ENCODE measurements at regions not wholly inside any gene's neighbourhood (a gene's known extent, or its start where the extent isn't known, plus 50 kb on each side); places are given as distances from the start of the nearest gene placed in this dataset.

GRCh38 chr4:60089546-60090273 lies 1110.4 kb upstream of the ADGRL3 start:
- Histone ChIP-seq H3K36me3 (replicated peaks; ENCODE audit: insufficient read depth, low read depth) (no peaks in the 10 kb centered on the region), H3K27me3 (no peaks in the 10 kb centered on the region), H3K4me2 (no peak overlapping the region), H3K4me1 (ENCODE audit: insufficient read depth) (no peaks in the 10 kb centered on the region), H2AFZ (no peak overlapping the region), H3K9me2 (replicated peaks; ENCODE audit: insufficient read depth) (no peaks in the 10 kb centered on the region), H3K4me3 (no peak overlapping the region), H4K20me1 (ENCODE audit: insufficient read depth, poor library complexity, severe bottlenecking) (no peaks in the 10 kb centered on the region), H3K27ac (no peak overlapping the region), H3K9me3 (ENCODE audit: low read depth) (no peaks in the 10 kb centered on the region), H3K79me2 (no peaks in the 10 kb centered on the region)
- TF ChIP-seq CTCF (IDR thresholded peaks at IDR 0.05; ENCODE audit: poor library complexity) (no peak), EZH2 (IDR thresholded peaks at IDR 0.05; ENCODE audit: borderline replicate concordance) (no peak), EZH2phosphoT487 (IDR thresholded peaks at IDR 0.05; ENCODE audit: low read depth, severe bottlenecking, unreplicated experiment) (no peak)
- no peak for DNase-seq (ENCODE audit: low spot score)
- WGBS (ENCODE audit: low lambda C conversion rate, missing lambda C conversion rate) = 66% methylated on average over 3 of the region's 3 CpGs

- no peak overlapping the region for H3K27ac ChIP-seq
- H3K4me3 ChIP-seq = no peak overlapping the region
- no peak for DNase-seq (ENCODE audit: low spot score)
- no peaks in the 10 kb centered on the region for H3K36me3 ChIP-seq (replicated peaks; ENCODE audit: insufficient read depth, low read depth)
- no peaks in the 10 kb centered on the region for H4K20me1 ChIP-seq (ENCODE audit: insufficient read depth, poor library complexity, severe bottlenecking)
- no peak overlapping the region for H2AFZ ChIP-seq
- 3% methylated on average over 1 of the region's 1 CpG for WGBS (ENCODE audit: low lambda C conversion rate, missing lambda C conversion rate)
- H3K79me2 ChIP-seq = no peaks in the 10 kb centered on the region
- TF ChIP-seq EZH2phosphoT487 (IDR thresholded peaks at IDR 0.05; ENCODE audit: low read depth, severe bottlenecking, unreplicated experiment) (no peak), EZH2 (IDR thresholded peaks at IDR 0.05; ENCODE audit: borderline replicate concordance) (no peak), CTCF (IDR thresholded peaks at IDR 0.05; ENCODE audit: poor library complexity) (no peak)
- no peaks in the 10 kb centered on the region for H3K4me1 ChIP-seq (ENCODE audit: insufficient read depth)
- H3K4me2 ChIP-seq = no peak overlapping the region
- H3K9me3 ChIP-seq (ENCODE audit: low read depth) = no peaks in the 10 kb centered on the region
- H3K27me3 ChIP-seq = no peaks in the 10 kb centered on the region
- H3K9me2 ChIP-seq (replicated peaks; ENCODE audit: insufficient read depth) = no peaks in the 10 kb centered on the region
Observed at GRCh38 chr4:60096676-60097075, 1103.5 kb upstream of the ADGRL3 start.

- no peaks in the 10 kb centered on the region for H3K9me3 ChIP-seq (ENCODE audit: low read depth)
- no peaks in the 10 kb centered on the region for H3K4me1 ChIP-seq (ENCODE audit: insufficient read depth)
- no peaks in the 10 kb centered on the region for H3K27me3 ChIP-seq
- DNase-seq (ENCODE audit: low spot score) = no peak
- H4K20me1 ChIP-seq (ENCODE audit: insufficient read depth, poor library complexity, severe bottlenecking) = no peaks in the 10 kb centered on the region
- H3K27ac ChIP-seq = no peak overlapping the region
- H3K79me2 ChIP-seq = no peaks in the 10 kb centered on the region
- no peak for TF ChIP-seq EZH2phosphoT487 (IDR thresholded peaks at IDR 0.05; ENCODE audit: low read depth, severe bottlenecking, unreplicated experiment)
- H2AFZ ChIP-seq = no peak overlapping the region
- no peak overlapping the region for H3K4me2 ChIP-seq
- H3K36me3 ChIP-seq (replicated peaks; ENCODE audit: insufficient read depth, low read depth) = no peaks in the 10 kb centered on the region
- no peak overlapping the region for H3K4me3 ChIP-seq
- 97% methylated on average over 3 of the region's 3 CpGs for WGBS (ENCODE audit: low lambda C conversion rate, missing lambda C conversion rate)
- no peaks in the 10 kb centered on the region for H3K9me2 ChIP-seq (replicated peaks; ENCODE audit: insufficient read depth)
Observed at GRCh38 chr4:60116592-60116991, 1083.5 kb upstream of the ADGRL3 start.

- Histone ChIP-seq H3K4me3 (no peak overlapping the region), H2AFZ (no peak overlapping the region), H3K4me1 (ENCODE audit: insufficient read depth) (no peaks in the 10 kb centered on the region), H3K9me3 (ENCODE audit: low read depth) (no peaks in the 10 kb centered on the region), H3K9me2 (replicated peaks; ENCODE audit: insufficient read depth) (no peaks in the 10 kb centered on the region), H3K27ac (no peak overlapping the region), H3K36me3 (replicated peaks; ENCODE audit: insufficient read depth, low read depth) (no peaks in the 10 kb centered on the region), H4K20me1 (ENCODE audit: insufficient read depth, poor library complexity, severe bottlenecking) (no peaks in the 10 kb centered on the region), H3K27me3 (no peaks in the 10 kb centered on the region), H3K4me2 (no peak overlapping the region), H3K79me2 (no peaks in the 10 kb centered on the region)
- TF ChIP-seq EZH2 (IDR thresholded peaks at IDR 0.05; ENCODE audit: borderline replicate concordance) (no peak), EZH2phosphoT487 (IDR thresholded peaks at IDR 0.05; ENCODE audit: low read depth, severe bottlenecking, unreplicated experiment) (no peak), CTCF (IDR thresholded peaks at IDR 0.05; ENCODE audit: poor library complexity) (no peak)
- DNase-seq (ENCODE audit: low spot score) = no peak
- WGBS (ENCODE audit: low lambda C conversion rate, missing lambda C conversion rate) = 90% methylated on average over 3 of the region's 3 CpGs
Observed at GRCh38 chr4:60117726-60118323, 1082.3 kb upstream of the ADGRL3 start.

All from hepatocyte (in vitro differentiated cells).